Neural progenitor cell (in vitro differentiated cells): ENCODE measurements at regions not wholly inside any gene's neighbourhood (a gene's known extent, or its start where the extent isn't known, plus 50 kb on each side); places are given as distances from the start of the nearest gene placed in this dataset.

Experiments
- DNase-seq: peaks from one replicate; pipeline ENCODE4 v3.0.0-alpha.2; 2016; ENCODE audit warnings: low spot score
- H2AFZ ChIP-seq: fragments of 200-600 bp; sonication (generic); replicated peaks from 2 replicates; pipeline ENCODE4 v1.6.1; 2016; ENCODE audit warnings: antibody characterized with exemption
- H3F3A ChIP-seq: fragments of 200-600 bp; sonication (generic); 2 replicates; pipeline ENCODE4 v1.6.1; 2016; ENCODE audit warnings: antibody characterized with exemption, low read depth
- H3K27ac ChIP-seq: fragments of 200-600 bp; sonication (generic); 2 replicates; pipeline ENCODE4 v1.5.1; 2016; ENCODE audit warnings: mild to moderate bottlenecking
- H3K27me3 ChIP-seq: fragments of 200-600 bp; sonication (generic); 2 replicates; pipeline ENCODE4 v1.6.1; 2016; ENCODE audit warnings: mild to moderate bottlenecking, moderate library complexity
- H3K36me3 ChIP-seq: fragments of 200-600 bp; sonication (generic); 2 replicates; pipeline ENCODE4 v1.5.1; 2016
- H3K4me1 ChIP-seq: fragments of 200-600 bp; sonication (generic); 2 replicates; pipeline ENCODE4 v1.6.1; 2016; ENCODE audit warnings: mixed run types
- H3K4me2 ChIP-seq: fragments of 200-600 bp; sonication (generic); 2 replicates; pipeline ENCODE4 v1.6.1; 2016
- H3K4me3 ChIP-seq: fragments of 200-600 bp; sonication (generic); 2 replicates; pipeline ENCODE4 v1.5.1; 2016
- H3K79me2 ChIP-seq: fragments of 200-600 bp; sonication (generic); 2 replicates; pipeline ENCODE4 v1.6.1; 2016; ENCODE audit warnings: low read depth
- H3K9ac ChIP-seq: fragments of 200-600 bp; sonication (generic); 2 replicates; pipeline ENCODE4 v1.6.1; 2016
- H3K9me3 ChIP-seq: fragments of 200-600 bp; sonication (generic); 2 replicates; pipeline ENCODE4 v1.5.1; 2016; ENCODE audit warnings: low read depth
- H4K20me1 ChIP-seq: fragments of 200-600 bp; sonication (generic); 2 replicates; pipeline ENCODE4 v1.6.1; 2016; ENCODE audit warnings: low read depth
- H3K27ac Mint-ChIP-seq: 3 replicates; pipeline ENCODE4 v1.8.0; 2021; ENCODE audit warnings: mixed read lengths
- H3K27me3 Mint-ChIP-seq: 2 replicates; pipeline ENCODE4 v1.8.0; 2022; ENCODE audit warnings: low read depth, mild to moderate bottlenecking, inconsistent platforms, moderate library complexity, mixed read lengths; ENCODE audit not compliant: insufficient read depth
- H3K36me3 Mint-ChIP-seq: 3 replicates; pipeline ENCODE4 v1.8.0; 2021; ENCODE audit warnings: mixed read lengths
- H3K4me1 Mint-ChIP-seq: 3 replicates; pipeline ENCODE4 v1.8.0; 2021; ENCODE audit warnings: mixed read lengths
- H3K4me3 Mint-ChIP-seq: 3 replicates; pipeline ENCODE4 v1.8.0; 2021; ENCODE audit warnings: mild to moderate bottlenecking, moderate library complexity, mixed read lengths
- H3K9me3 Mint-ChIP-seq: 3 replicates; pipeline ENCODE4 v1.8.0; 2020; ENCODE audit warnings: mixed read lengths
- EZH2 ChIP-seq: fragments of 200-600 bp; sonication (generic); IDR thresholded peaks from 2 replicates; pipeline ENCODE4 v1.6.1; 2017; ENCODE audit warnings: antibody characterized with exemption, mild to moderate bottlenecking, moderate library complexity
- EZH2phosphoT487 ChIP-seq: fragments of 200-600 bp; sonication (generic); IDR thresholded peaks from 2 replicates; pipeline ENCODE4 v1.6.1; 2017; ENCODE audit warnings: antibody characterized with exemption
- TF ChIP-seq, protein P1 (sequence below): fragments of 200-600 bp; sonication (generic); IDR thresholded peaks from 2 replicates; pipeline ENCODE4 v1.5.1; 2017; ENCODE audit warnings: antibody characterized with exemption, mild to moderate bottlenecking

DNA sequence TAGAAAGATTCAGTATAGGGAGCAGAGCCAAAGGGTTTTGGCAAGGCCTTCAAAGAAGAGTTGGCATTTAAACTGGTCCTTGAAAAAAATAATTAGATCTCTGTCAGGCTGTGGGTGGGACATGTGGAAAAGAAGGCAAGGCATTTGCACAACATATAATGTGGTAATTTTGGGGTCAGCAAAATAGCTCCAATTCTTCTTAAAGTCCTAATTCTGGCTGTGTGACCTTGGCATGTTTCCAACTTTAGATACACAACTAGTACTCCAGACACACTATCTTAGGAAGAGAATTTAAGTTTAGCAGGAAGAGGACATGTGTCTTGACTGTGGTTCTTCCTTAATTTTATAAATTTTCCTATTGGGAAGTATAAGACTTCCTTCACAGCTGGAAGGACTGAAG lies 206.3 kb downstream of the PCDH17 start:
- TF ChIP-seq, protein P1, sequence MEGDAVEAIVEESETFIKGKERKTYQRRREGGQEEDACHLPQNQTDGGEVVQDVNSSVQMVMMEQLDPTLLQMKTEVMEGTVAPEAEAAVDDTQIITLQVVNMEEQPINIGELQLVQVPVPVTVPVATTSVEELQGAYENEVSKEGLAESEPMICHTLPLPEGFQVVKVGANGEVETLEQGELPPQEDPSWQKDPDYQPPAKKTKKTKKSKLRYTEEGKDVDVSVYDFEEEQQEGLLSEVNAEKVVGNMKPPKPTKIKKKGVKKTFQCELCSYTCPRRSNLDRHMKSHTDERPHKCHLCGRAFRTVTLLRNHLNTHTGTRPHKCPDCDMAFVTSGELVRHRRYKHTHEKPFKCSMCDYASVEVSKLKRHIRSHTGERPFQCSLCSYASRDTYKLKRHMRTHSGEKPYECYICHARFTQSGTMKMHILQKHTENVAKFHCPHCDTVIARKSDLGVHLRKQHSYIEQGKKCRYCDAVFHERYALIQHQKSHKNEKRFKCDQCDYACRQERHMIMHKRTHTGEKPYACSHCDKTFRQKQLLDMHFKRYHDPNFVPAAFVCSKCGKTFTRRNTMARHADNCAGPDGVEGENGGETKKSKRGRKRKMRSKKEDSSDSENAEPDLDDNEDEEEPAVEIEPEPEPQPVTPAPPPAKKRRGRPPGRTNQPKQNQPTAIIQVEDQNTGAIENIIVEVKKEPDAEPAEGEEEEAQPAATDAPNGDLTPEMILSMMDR = no peak
- TF ChIP-seq EZH2phosphoT487 (no peak), EZH2 (no peak)
- Histone ChIP-seq H3K9ac (no peak overlapping the region), H3K27me3 (no peaks in the 10 kb centered on the region), H3K4me2 (no peak overlapping the region), H3K27ac (no peak overlapping the region), H3K36me3 (no peaks in the 10 kb centered on the region), H3K79me2 (no peaks in the 10 kb centered on the region), H3K4me3 (no peak overlapping the region), H2AFZ (no peak overlapping the region), H3K4me1 (no peaks in the 10 kb centered on the region), H3F3A (no peaks in the 10 kb centered on the region), H4K20me1 (no peaks in the 10 kb centered on the region), H3K9me3 (no peaks in the 10 kb centered on the region)
- H3K27ac Mint-ChIP-seq = no peak overlapping the region
- H3K4me1 Mint-ChIP-seq = no peaks in the 10 kb centered on the region
- H3K9me3 Mint-ChIP-seq = no peaks in the 10 kb centered on the region
- H3K36me3 Mint-ChIP-seq = no peaks in the 10 kb centered on the region
- H3K27me3 Mint-ChIP-seq = no peaks in the 10 kb centered on the region
- H3K4me3 Mint-ChIP-seq = no peak overlapping the region
- DNase-seq = no peak

DNA sequence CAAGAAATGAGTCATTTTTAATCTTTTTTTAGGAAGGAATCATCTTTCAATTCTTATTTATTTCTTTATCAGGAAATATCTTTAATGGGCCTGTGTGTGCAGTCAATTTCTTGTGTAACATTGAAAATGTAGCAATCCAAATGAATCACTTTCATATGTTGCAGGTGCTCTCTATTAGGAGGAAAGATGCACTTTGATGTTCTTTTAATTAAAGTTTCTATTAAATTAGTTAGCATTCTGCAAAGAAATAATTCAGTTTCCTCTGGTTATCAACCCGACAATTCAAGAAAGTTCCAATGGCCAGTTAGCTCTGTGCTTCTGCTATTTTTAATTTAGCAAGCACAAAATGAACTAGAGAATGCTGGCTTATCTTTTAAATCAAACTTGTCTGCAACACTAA lies 212.0 kb downstream of the PCDH17 start:
- Mint-ChIP-seq H3K36me3 (no peaks in the 10 kb centered on the region), H3K9me3 (peaks cover 9% of the 10 kb centered on the region), H3K27ac (no peak overlapping the region), H3K4me3 (no peak overlapping the region), H3K27me3 (peaks cover 2% of the 10 kb centered on the region), H3K4me1 (no peaks in the 10 kb centered on the region)
- no peak overlapping the region for H3K4me2 ChIP-seq
- H4K20me1 ChIP-seq = no peaks in the 10 kb centered on the region
- H3K79me2 ChIP-seq = no peaks in the 10 kb centered on the region
- no peak overlapping the region for H2AFZ ChIP-seq
- H3K4me1 ChIP-seq = no peaks in the 10 kb centered on the region
- TF ChIP-seq, protein P1 = no peak
- no peak for TF ChIP-seq EZH2phosphoT487
- TF ChIP-seq EZH2 = no peak
- H3K36me3 ChIP-seq = no peaks in the 10 kb centered on the region
- peaks cover 11% of the 10 kb centered on the region for H3K9me3 ChIP-seq
- no peak overlapping the region for H3K9ac ChIP-seq
- H3K27ac ChIP-seq = no peak overlapping the region
- H3K27me3 ChIP-seq = no peaks in the 10 kb centered on the region
- no peak overlapping the region for H3K4me3 ChIP-seq
- H3F3A ChIP-seq = no peaks in the 10 kb centered on the region
- DNase-seq = no peak

DNA sequence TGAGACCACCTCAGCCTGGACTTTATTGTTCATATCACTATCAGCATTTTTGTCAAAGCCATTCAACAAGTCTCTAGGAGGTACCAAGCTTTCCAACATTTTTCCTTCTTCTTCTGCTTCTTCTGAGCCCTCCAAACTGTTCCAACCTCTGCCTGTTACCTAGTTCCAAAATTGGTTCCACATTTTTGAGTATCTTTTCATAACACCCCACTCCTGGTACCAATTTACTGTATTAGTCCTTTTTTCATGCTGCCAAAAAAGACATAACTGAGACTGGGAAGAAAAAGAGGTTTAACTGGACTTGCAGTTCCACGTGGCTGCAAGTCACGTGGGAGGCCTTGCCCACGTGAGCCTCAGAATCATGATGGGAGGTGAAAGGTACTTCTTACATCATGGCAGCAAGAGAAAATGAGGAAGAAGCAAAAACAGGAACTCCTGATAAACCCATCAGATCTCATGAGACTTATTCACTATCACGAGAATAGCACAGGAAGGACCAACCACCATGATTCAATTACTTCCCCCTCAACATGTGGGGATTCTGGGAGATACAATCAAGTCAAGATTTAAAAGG lies 215.1 kb downstream of the PCDH17 start:
- no peaks in the 10 kb centered on the region for H4K20me1 ChIP-seq
- no peak overlapping the region for H3K4me3 Mint-ChIP-seq
- H3K9me3 ChIP-seq = peaks cover 11% of the 10 kb centered on the region
- no peak overlapping the region for H3K4me3 ChIP-seq
- H3K4me2 ChIP-seq = no peak overlapping the region
- H3K4me1 ChIP-seq = no peaks in the 10 kb centered on the region
- no peaks in the 10 kb centered on the region for H3K36me3 ChIP-seq
- no peak overlapping the region for H2AFZ ChIP-seq
- H3K79me2 ChIP-seq = no peaks in the 10 kb centered on the region
- no peaks in the 10 kb centered on the region for H3K4me1 Mint-ChIP-seq
- H3K9ac ChIP-seq = no peak overlapping the region
- peaks cover 2% of the 10 kb centered on the region for H3K27me3 Mint-ChIP-seq
- H3K27me3 ChIP-seq = no peaks in the 10 kb centered on the region
- TF ChIP-seq, protein P1 = no peak
- TF ChIP-seq EZH2 = no peak
- TF ChIP-seq EZH2phosphoT487 = no peak
- no peak overlapping the region for H3K27ac Mint-ChIP-seq
- peaks cover 9% of the 10 kb centered on the region for H3K9me3 Mint-ChIP-seq
- no peaks in the 10 kb centered on the region for H3F3A ChIP-seq
- DNase-seq = no peak
- H3K27ac ChIP-seq = no peak overlapping the region
- no peaks in the 10 kb centered on the region for H3K36me3 Mint-ChIP-seq
